ENCODE measurements at regions not wholly inside any gene's neighbourhood (a gene's known extent, or its start where the extent isn't known, plus 50 kb on each side); places are given as distances from the start of the nearest gene placed in this dataset.

GRCh38 chr5:162529209-162529608 is 461.6 kb downstream of the GABRG2 start:
- Histone ChIP-seq H2BK120ac (ENCODE audit: insufficient read depth, low read length, poor library complexity) (no peak overlapping the region), H3K4ac (ENCODE audit: low read depth, low read length) (no peak overlapping the region), H4K91ac (ENCODE audit: low read depth, low read length) (no peak overlapping the region), H3K27ac (ENCODE audit: low read depth, low read length) (no peak overlapping the region), H3K4me2 (ENCODE audit: low read length) (no peak overlapping the region), H4K8ac (ENCODE audit: low read depth, low read length) (no peak overlapping the region), H3K23ac (ENCODE audit: low read length) (no peak overlapping the region), H3K79me1 (ENCODE audit: low read length) (no peaks in the 10 kb centered on the region), H3K18ac (ENCODE audit: low read length) (no peak overlapping the region), H3K4me1 (ENCODE audit: control insufficient read depth in 1 of 2, insufficient read depth in 2 of 2, low read length in 2 of 2) (no peaks in the 10 kb centered on the region), H2BK5ac (ENCODE audit: low read depth, low read length, poor library complexity) (no peak overlapping the region), H2BK12ac (ENCODE audit: low read length) (no peak overlapping the region), H3K36me3 (ENCODE audit: control insufficient read depth in 1 of 2, insufficient read depth in 2 of 2, low read length in 2 of 2) (no peaks in the 10 kb centered on the region), H3K14ac (ENCODE audit: low read length) (no peak overlapping the region), H4K12ac (ENCODE audit: low read depth, low read length) (no peak overlapping the region), H3K9me3 (ENCODE audit: insufficient read depth, low read depth, low read length) (peaks cover 3% of the 10 kb centered on the region), H2AFZ (ENCODE audit: insufficient read depth, low read length, poor library complexity) (no peak overlapping the region), H3K4me3 (ENCODE audit: low read depth, low read length) (no peak overlapping the region), H3K27me3 (ENCODE audit: insufficient read depth, low read length) (no peaks in the 10 kb centered on the region), H3K9ac (ENCODE audit: low read length) (no peak overlapping the region), H2AK5ac (ENCODE audit: low read length) (no peak overlapping the region), H3K79me2 (ENCODE audit: control insufficient read depth, insufficient read depth, low read length, poor library complexity) (no peaks in the 10 kb centered on the region)
- DNase-seq = no peak
- no CpG with 5 or more reads among the region's 1 CpG for WGBS (ENCODE audit: extremely low coverage, insufficient coverage, insufficient read length)

GRCh38 chr5:162529886-162530285 is 462.3 kb downstream of the GABRG2 start:
- Histone ChIP-seq H3K14ac (ENCODE audit: low read length) (no peak overlapping the region), H3K9me3 (ENCODE audit: insufficient read depth, low read depth, low read length) (peaks cover 3% of the 10 kb centered on the region), H3K27me3 (ENCODE audit: insufficient read depth, low read length) (no peaks in the 10 kb centered on the region), H3K79me2 (ENCODE audit: control insufficient read depth, insufficient read depth, low read length, poor library complexity) (no peaks in the 10 kb centered on the region), H3K23ac (ENCODE audit: low read length) (no peak overlapping the region), H2AK5ac (ENCODE audit: low read length) (no peak overlapping the region), H3K27ac (ENCODE audit: low read depth, low read length) (no peak overlapping the region), H3K36me3 (ENCODE audit: control insufficient read depth in 1 of 2, insufficient read depth in 2 of 2, low read length in 2 of 2) (no peaks in the 10 kb centered on the region), H2BK12ac (ENCODE audit: low read length) (no peak overlapping the region), H3K79me1 (ENCODE audit: low read length) (no peaks in the 10 kb centered on the region), H2BK5ac (ENCODE audit: low read depth, low read length, poor library complexity) (no peak overlapping the region), H2BK120ac (ENCODE audit: insufficient read depth, low read length, poor library complexity) (no peak overlapping the region), H3K4me2 (ENCODE audit: low read length) (no peak overlapping the region), H4K91ac (ENCODE audit: low read depth, low read length) (no peak overlapping the region), H3K4me1 (ENCODE audit: control insufficient read depth in 1 of 2, insufficient read depth in 2 of 2, low read length in 2 of 2) (no peaks in the 10 kb centered on the region), H3K18ac (ENCODE audit: low read length) (no peak overlapping the region), H4K8ac (ENCODE audit: low read depth, low read length) (no peak overlapping the region), H3K4ac (ENCODE audit: low read depth, low read length) (no peak overlapping the region), H2AFZ (ENCODE audit: insufficient read depth, low read length, poor library complexity) (no peak overlapping the region), H3K4me3 (ENCODE audit: low read depth, low read length) (no peak overlapping the region), H3K9ac (ENCODE audit: low read length) (no peak overlapping the region), H4K12ac (ENCODE audit: low read depth, low read length) (no peak overlapping the region)
- no CpG with 5 or more reads among the region's 2 CpGs for WGBS (ENCODE audit: extremely low coverage, insufficient coverage, insufficient read length)
- no peak for DNase-seq

GRCh38 chr5:162543437-162543836 is 475.9 kb downstream of the GABRG2 start:
- Histone ChIP-seq H2BK12ac (ENCODE audit: low read length) (no peak overlapping the region), H3K27me3 (ENCODE audit: insufficient read depth, low read length) (no peaks in the 10 kb centered on the region)

GRCh38 chr5:162544905-162545304 is 477.3 kb downstream of the GABRG2 start:
- no peak overlapping the region for H2BK5ac ChIP-seq (ENCODE audit: low read depth, low read length, poor library complexity)
- H2BK12ac ChIP-seq (ENCODE audit: low read length) = no peak overlapping the region
- H2AK5ac ChIP-seq (ENCODE audit: low read length) = no peak overlapping the region
- H3K79me2 ChIP-seq (ENCODE audit: control insufficient read depth, insufficient read depth, low read length, poor library complexity) = no peaks in the 10 kb centered on the region
- no peaks in the 10 kb centered on the region for H3K4me1 ChIP-seq (ENCODE audit: control insufficient read depth in 1 of 2, insufficient read depth in 2 of 2, low read length in 2 of 2)
- no peak overlapping the region for H2BK120ac ChIP-seq (ENCODE audit: insufficient read depth, low read length, poor library complexity)
- H3K4me3 ChIP-seq (ENCODE audit: low read depth, low read length) = no peak overlapping the region
- H3K9ac ChIP-seq (ENCODE audit: low read length) = no peak overlapping the region
- H4K12ac ChIP-seq (ENCODE audit: low read depth, low read length) = no peak overlapping the region
- no peak overlapping the region for H4K8ac ChIP-seq (ENCODE audit: low read depth, low read length)
- no peak overlapping the region for H3K4me2 ChIP-seq (ENCODE audit: low read length)
- WGBS (ENCODE audit: extremely low coverage, insufficient coverage, insufficient read length) = no CpG with 5 or more reads among the region's 2 CpGs
- H4K91ac ChIP-seq (ENCODE audit: low read depth, low read length) = no peak overlapping the region
- no peak for DNase-seq
- H3K27ac ChIP-seq (ENCODE audit: low read depth, low read length) = no peak overlapping the region
- no peak overlapping the region for H2AFZ ChIP-seq (ENCODE audit: insufficient read depth, low read length, poor library complexity)
- no peaks in the 10 kb centered on the region for H3K79me1 ChIP-seq (ENCODE audit: low read length)
- no peak overlapping the region for H3K18ac ChIP-seq (ENCODE audit: low read length)
- no peaks in the 10 kb centered on the region for H3K27me3 ChIP-seq (ENCODE audit: insufficient read depth, low read length)
- H3K9me3 ChIP-seq (ENCODE audit: insufficient read depth, low read depth, low read length) = no peaks in the 10 kb centered on the region
- H3K4ac ChIP-seq (ENCODE audit: low read depth, low read length) = no peak overlapping the region
- no peak overlapping the region for H3K23ac ChIP-seq (ENCODE audit: low read length)
- no peak overlapping the region for H3K14ac ChIP-seq (ENCODE audit: low read length)
- no peaks in the 10 kb centered on the region for H3K36me3 ChIP-seq (ENCODE audit: control insufficient read depth in 1 of 2, insufficient read depth in 2 of 2, low read length in 2 of 2)

More at GRCh38 chr5:162543437-162543836, 475.9 kb downstream of the GABRG2 start:
- H3K4ac ChIP-seq (ENCODE audit: low read depth, low read length) = no peak overlapping the region
- H3K23ac ChIP-seq (ENCODE audit: low read length) = no peak overlapping the region
- H3K79me1 ChIP-seq (ENCODE audit: low read length) = no peaks in the 10 kb centered on the region
- H3K9ac ChIP-seq (ENCODE audit: low read length) = no peak overlapping the region
- H3K27ac ChIP-seq (ENCODE audit: low read depth, low read length) = no peak overlapping the region
- H2AK5ac ChIP-seq (ENCODE audit: low read length) = no peak overlapping the region
- no peak overlapping the region for H3K4me3 ChIP-seq (ENCODE audit: low read depth, low read length)
- H2BK120ac ChIP-seq (ENCODE audit: insufficient read depth, low read length, poor library complexity) = no peak overlapping the region
- H3K14ac ChIP-seq (ENCODE audit: low read length) = no peak overlapping the region
- no peak overlapping the region for H3K4me2 ChIP-seq (ENCODE audit: low read length)
- H2BK5ac ChIP-seq (ENCODE audit: low read depth, low read length, poor library complexity) = no peak overlapping the region
- no peak overlapping the region for H4K12ac ChIP-seq (ENCODE audit: low read depth, low read length)
- no peak overlapping the region for H4K8ac ChIP-seq (ENCODE audit: low read depth, low read length)
- DNase-seq = no peak
- H2AFZ ChIP-seq (ENCODE audit: insufficient read depth, low read length, poor library complexity) = no peak overlapping the region
- WGBS (ENCODE audit: extremely low coverage, insufficient coverage, insufficient read length) = no CpG with 5 or more reads among the region's 2 CpGs
- H3K18ac ChIP-seq (ENCODE audit: low read length) = no peak overlapping the region
- no peaks in the 10 kb centered on the region for H3K9me3 ChIP-seq (ENCODE audit: insufficient read depth, low read depth, low read length)
- H3K4me1 ChIP-seq (ENCODE audit: control insufficient read depth in 1 of 2, insufficient read depth in 2 of 2, low read length in 2 of 2) = no peaks in the 10 kb centered on the region
- no peaks in the 10 kb centered on the region for H3K79me2 ChIP-seq (ENCODE audit: control insufficient read depth, insufficient read depth, low read length, poor library complexity)
- H3K36me3 ChIP-seq (ENCODE audit: control insufficient read depth in 1 of 2, insufficient read depth in 2 of 2, low read length in 2 of 2) = no peaks in the 10 kb centered on the region
- no peak overlapping the region for H4K91ac ChIP-seq (ENCODE audit: low read depth, low read length)
